ENCODE measurements at regions not wholly inside any gene's neighbourhood (a gene's known extent, or its start where the extent isn't known, plus 50 kb on each side); places are given as distances from the start of the nearest gene placed in this dataset.

GRCh38 chr6:82551831-82552230 is 188.2 kb downstream of the TPBG start:
- Mint-ChIP-seq H3K27me3 (ENCODE audit: low read depth in 3 of 3) (no peaks in the 10 kb centered on the region), H3K9me3 (peaks cover 2 to 15% (median 8%) of the 10 kb centered on the region in 7 donors), H3K4me3 (no peak overlapping the region), H3K4me1 (no peaks in the 10 kb centered on the region), H3K36me3 (no peaks in the 10 kb centered on the region), H3K27ac (no peak overlapping the region)
- no peaks in the 10 kb centered on the region for H3K79me2 ChIP-seq (ENCODE audit: insufficient read depth, low read length)
- H4K20me1 ChIP-seq (ENCODE audit: insufficient read depth, low read length): no peaks in the 10 kb centered on the region
- intact Hi-C loops (cut with micrococcal nuclease): no loop called here
- H3K4me3 ChIP-seq (replicated peaks in 1 of 3; ENCODE audit: low read depth in 2 of 3, low read length in 3 of 3): no peak overlapping the region
- H3K4me2 ChIP-seq (replicated peaks; ENCODE audit: extremely low read depth, low read length, poor library complexity, severe bottlenecking): no peak overlapping the region
- TF ChIP-seq CTCF (IDR thresholded peaks at IDR 0.05): no peak
- no peak overlapping the region for H2AFZ ChIP-seq (ENCODE audit: insufficient read depth, low read depth, low read length, poor library complexity, severe bottlenecking)
- no peak overlapping the region for H3K27ac ChIP-seq (ENCODE audit: low read depth in 1 of 2, low read length in 2 of 2)
- DNase-seq: no peak
- WGBS (ENCODE audit: insufficient coverage): 67% methylated on average over 2 of the region's 7 CpGs
- H3K36me3 ChIP-seq (replicated peaks in 1 of 2; ENCODE audit: control insufficient read depth in 1 of 2, insufficient read depth in 2 of 2, low read length in 2 of 2): no peaks in the 10 kb centered on the region
- H3K4me1 ChIP-seq (ENCODE audit: control insufficient read depth in 1 of 2, insufficient read depth in 2 of 2, low read length in 2 of 2): no peaks in the 10 kb centered on the region
- H3K27me3 ChIP-seq (ENCODE audit: control insufficient read depth in 2 of 2, insufficient read depth in 2 of 2, low read length in 2 of 2): no peaks in the 10 kb centered on the region
- no peak overlapping the region for H3K9ac ChIP-seq (ENCODE audit: insufficient read depth, low read length, poor library complexity, severe bottlenecking)
- peaks cover 0 to 8% of the 10 kb centered on the region in 2 donors for H3K9me3 ChIP-seq (replicated peaks in 1 of 2; ENCODE audit: control insufficient read depth in 1 of 2, insufficient read depth in 1 of 2, low read length in 2 of 2)

DNA sequence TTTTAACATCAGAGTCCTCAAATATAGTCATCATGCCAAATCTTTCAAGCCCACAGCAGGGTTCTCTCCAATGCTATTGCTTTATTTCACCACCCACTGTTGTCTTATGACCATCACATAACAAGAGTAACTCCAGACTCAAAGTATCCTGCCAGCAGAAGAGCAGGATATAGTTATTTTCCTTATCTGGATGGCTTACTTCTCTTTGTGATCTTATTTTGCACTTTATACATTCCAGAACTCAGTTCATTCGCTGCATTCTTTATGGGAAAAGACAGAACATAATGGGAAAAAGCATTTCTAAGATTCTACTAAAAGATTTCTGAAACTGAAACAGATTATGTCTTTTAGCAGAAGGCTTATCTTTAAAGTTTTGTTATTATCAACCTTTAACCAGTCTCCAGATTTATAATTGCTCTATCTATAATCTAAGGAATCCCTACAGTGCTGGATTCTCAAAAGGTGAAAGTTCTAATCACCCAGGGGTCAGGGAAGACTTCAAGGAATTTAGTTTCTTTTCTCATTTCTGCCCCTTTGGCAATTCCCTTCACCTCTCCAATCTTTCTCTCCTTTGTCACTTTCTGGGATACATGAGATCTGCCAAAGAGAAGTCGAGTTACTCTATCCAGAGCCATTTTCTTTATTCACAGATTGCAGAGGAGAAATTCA is 190.4 kb downstream of the TPBG start:
- H3K4me1 Mint-ChIP-seq: no peaks in the 10 kb centered on the region
- H3K9me3 Mint-ChIP-seq: peaks cover 2 to 17% (median 10%) of the 10 kb centered on the region in 7 donors
- no peaks in the 10 kb centered on the region for H3K27me3 ChIP-seq (ENCODE audit: control insufficient read depth in 2 of 2, insufficient read depth in 2 of 2, low read length in 2 of 2)
- H2AFZ ChIP-seq (ENCODE audit: insufficient read depth, low read depth, low read length, poor library complexity, severe bottlenecking): no peak overlapping the region
- H3K9me3 ChIP-seq (replicated peaks in 1 of 2; ENCODE audit: control insufficient read depth in 1 of 2, insufficient read depth in 1 of 2, low read length in 2 of 2): peaks cover 0 to 8% of the 10 kb centered on the region in 2 donors
- H3K27ac Mint-ChIP-seq: no peak overlapping the region
- no peaks in the 10 kb centered on the region for H3K4me1 ChIP-seq (ENCODE audit: control insufficient read depth in 1 of 2, insufficient read depth in 2 of 2, low read length in 2 of 2)
- H3K27me3 Mint-ChIP-seq (ENCODE audit: low read depth in 3 of 3): peaks cover 0 to 2% (median 0%) of the 10 kb centered on the region in 3 donors
- H3K4me2 ChIP-seq (replicated peaks; ENCODE audit: extremely low read depth, low read length, poor library complexity, severe bottlenecking): no peak overlapping the region
- H3K79me2 ChIP-seq (ENCODE audit: insufficient read depth, low read length): no peaks in the 10 kb centered on the region
- no CpG with 5 or more reads among the region's 2 CpGs for WGBS (ENCODE audit: insufficient coverage)
- no peaks in the 10 kb centered on the region for H3K36me3 Mint-ChIP-seq
- intact Hi-C loops (cut with micrococcal nuclease): no loop called here
- H3K27ac ChIP-seq (ENCODE audit: low read depth in 1 of 2, low read length in 2 of 2): no peak overlapping the region
- TF ChIP-seq CTCF (IDR thresholded peaks at IDR 0.05): no peak
- DNase-seq: no peak
- no peak overlapping the region for H3K9ac ChIP-seq (ENCODE audit: insufficient read depth, low read length, poor library complexity, severe bottlenecking)
- no peaks in the 10 kb centered on the region for H4K20me1 ChIP-seq (ENCODE audit: insufficient read depth, low read length)
- H3K4me3 Mint-ChIP-seq: no peak overlapping the region
- no peak overlapping the region for H3K4me3 ChIP-seq (replicated peaks in 1 of 3; ENCODE audit: low read depth in 2 of 3, low read length in 3 of 3)
- H3K36me3 ChIP-seq (replicated peaks in 1 of 2; ENCODE audit: control insufficient read depth in 1 of 2, insufficient read depth in 2 of 2, low read length in 2 of 2): no peaks in the 10 kb centered on the region
